ENCODE measurements at regions not wholly inside any gene's neighbourhood (a gene's known extent, or its start where the extent isn't known, plus 50 kb on each side); places are given as distances from the start of the nearest gene placed in this dataset.
A peak's percentile ranks its signal among the peaks of the same experiment; 100 is the strongest.
"Not testable (repeated sequence)": the region's sequence is repeated elsewhere in the genome, so short reads cannot be mapped to it uniquely, and the experiment has no call there.

GRCh38 chr6:97456070-97456469 is 173.1 kb upstream of the MMS22L start:
- DNase-seq (ENCODE audit: low read depth), result no peak

- DNase-seq (ENCODE audit: low read depth), result no peak
Measured at GRCh38 chr6:97459535-97459934, 176.5 kb upstream of the MMS22L start.

GRCh38 chr6:97459986-97460385 is 177.0 kb upstream of the MMS22L start:
- DNase-seq (ENCODE audit: low read depth), result no peak

GRCh38 chr6:97460394-97461080 is 177.5 kb upstream of the MMS22L start:
- no peak for DNase-seq (ENCODE audit: low read depth)

DNA sequence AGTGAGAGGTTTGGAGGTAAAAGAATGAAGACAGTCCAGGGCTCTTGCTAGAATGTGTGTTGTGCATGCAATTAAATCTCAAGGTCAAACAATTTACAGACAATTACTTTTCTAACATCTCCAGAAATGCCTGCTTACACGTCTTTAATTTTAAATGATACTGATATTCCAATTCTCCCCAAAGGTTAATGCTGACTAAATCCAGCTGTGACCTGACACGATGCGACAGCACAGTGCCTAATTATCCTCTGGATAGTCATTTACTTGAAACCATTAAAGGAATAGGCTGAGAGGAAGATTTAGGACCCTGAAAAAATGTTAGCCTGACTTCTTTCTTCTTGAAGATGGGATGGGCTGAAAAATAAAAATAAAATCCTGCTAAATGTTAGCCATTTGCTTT is 178.2 kb upstream of the MMS22L start:
- no peak for DNase-seq (ENCODE audit: low read depth)

- no peak for DNase-seq (ENCODE audit: low read depth)
Measured at GRCh38 chr6:97462031-97462430, 179.0 kb upstream of the MMS22L start.

DNA sequence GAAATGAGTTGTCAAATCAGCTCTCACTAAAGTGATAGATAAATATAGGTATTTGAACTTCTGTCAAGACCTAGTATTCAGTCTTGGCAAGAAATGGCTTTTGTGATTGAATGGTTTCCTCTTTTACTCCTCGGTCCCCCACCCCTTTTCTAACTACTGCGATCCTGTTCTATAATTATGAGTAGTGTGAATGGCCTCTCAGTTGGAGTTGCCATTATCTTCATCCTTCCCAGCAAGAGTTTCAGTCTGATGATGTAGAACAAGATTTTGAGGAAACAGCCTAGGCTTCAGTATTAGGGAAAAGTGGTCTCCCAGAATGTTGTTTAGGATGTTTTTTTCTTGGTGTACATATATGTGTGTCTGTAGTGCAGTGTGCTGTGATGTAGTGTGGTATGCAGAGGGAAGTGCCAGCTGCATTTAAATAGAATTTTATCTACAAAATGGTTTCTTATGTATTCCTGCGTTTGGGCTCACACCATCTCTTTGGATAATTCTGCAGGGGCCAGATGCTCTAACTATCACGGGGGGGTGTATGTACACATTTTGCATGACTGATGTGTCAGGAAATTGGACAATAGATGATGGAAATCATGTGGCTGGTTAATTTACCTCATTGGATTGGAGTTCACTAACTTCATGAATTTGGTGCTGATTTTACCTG is 180.1 kb upstream of the MMS22L start:
- no peak for DNase-seq (ENCODE audit: low read depth)

DNA sequence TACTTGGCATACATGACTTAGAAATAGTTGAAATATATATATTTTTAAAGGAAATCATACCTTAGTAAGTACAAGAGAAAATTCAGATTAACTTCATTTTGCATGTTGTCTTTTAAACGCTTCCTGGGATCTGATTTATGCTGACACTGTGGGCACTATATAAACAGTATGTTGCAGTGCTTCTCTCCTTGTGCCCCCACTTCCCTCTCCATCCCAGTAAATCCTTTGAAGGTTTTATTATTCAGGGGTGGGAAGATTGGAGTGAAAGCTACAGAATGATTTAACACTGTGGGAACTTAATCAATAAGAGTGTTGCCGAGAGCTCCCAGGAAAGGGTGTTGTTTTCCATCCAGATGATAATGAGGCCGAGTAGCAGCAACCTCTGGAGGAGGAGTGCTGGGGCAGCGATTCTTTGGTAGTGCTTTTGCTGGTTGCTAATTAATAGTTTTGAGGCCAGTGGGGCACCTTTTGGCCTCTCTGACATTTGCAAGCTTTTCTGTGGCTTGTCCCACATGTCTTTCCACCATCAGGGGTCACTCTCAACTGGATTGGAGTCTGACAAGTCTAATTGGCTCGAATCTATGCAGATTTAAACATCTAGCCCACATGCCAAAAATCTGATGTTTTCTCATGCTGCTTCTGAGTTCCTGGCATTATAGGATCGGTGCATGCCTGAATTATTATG is 183.0 kb upstream of the MMS22L start:
- no peak for DNase-seq (ENCODE audit: low read depth)

GRCh38 chr6:97468981-97469380 is 186.0 kb upstream of the MMS22L start:
- DNase-seq (ENCODE audit: low read depth), result no peak

DNA sequence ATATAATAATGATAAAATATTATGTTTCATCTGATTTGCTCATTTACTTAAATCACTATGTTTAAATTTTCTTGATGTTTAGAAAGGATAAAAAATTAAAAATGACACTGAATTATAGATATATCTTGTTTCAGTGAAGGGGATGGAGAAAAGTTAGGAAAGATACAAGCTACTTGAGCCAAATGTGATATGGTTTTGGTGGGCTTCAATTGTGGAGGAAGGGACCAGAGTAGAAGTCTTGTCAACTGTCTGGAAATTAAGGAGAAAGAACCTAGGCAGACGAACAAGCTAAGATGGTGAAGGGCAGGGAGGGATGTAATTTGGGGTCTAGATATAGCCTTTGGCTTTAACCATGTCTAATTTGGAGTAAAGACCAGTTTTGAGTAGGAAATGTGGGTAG is 186.4 kb upstream of the MMS22L start:
- DNase-seq (ENCODE audit: low read depth), result no peak

DNA sequence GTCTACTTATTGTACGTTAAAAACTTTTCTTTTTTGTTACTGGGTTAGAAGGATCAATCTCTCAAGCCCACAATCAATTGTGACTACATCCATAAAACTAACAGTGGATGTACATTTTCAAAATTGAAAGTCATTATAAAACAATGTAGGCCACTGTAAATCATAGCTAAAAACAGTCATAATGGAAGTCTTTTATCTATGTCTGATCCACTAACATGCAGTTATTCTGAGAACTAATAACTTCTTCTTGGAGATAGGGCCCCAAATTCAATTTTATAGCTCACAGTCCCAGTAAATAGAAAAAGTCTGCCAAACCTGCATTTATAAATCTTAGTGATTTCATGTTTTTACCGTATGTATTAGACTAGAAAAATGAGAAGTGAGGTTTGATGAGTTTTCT is 187.3 kb upstream of the MMS22L start:
- DNase-seq (ENCODE audit: low read depth), result no peak

GRCh38 chr6:97473979-97474378 is 191.0 kb upstream of the MMS22L start:
- DNase-seq (ENCODE audit: low read depth), result no peak

DNA sequence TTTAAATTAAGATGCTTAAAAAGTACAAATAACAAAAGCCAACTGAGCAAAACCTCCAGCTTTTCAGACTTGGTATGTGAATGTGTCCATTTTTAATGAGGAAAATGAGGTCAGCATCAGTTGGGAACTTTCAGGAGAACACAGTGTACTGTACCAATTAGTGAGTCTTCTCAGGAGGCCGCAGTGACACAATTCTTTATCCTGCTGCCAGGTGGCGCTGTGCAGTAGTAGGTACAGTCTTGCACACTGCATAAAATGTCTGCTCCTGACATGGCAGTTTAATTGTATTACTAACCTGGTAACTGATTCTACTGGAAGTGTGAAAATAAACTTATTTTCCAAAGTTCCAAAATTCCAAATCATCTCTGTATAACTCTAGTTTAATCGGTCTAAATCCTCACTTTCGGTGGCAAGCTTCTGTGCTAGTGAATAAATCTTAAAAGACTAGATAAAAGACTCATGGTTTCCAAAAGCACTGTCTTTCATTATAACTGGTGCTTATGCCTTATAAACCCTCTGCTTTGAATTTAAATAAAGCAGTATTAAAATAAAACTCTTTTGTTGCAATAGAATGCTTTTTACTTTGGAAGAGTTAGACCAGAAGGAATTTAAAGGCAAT is 214.8 kb upstream of the MMS22L start:
- DNase-seq (ENCODE audit: low read depth), result peak; percentile 24

- DNase-seq (ENCODE audit: low read depth), result no peak
Measured at GRCh38 chr6:97501853-97502252, 218.8 kb upstream of the MMS22L start.

DNA sequence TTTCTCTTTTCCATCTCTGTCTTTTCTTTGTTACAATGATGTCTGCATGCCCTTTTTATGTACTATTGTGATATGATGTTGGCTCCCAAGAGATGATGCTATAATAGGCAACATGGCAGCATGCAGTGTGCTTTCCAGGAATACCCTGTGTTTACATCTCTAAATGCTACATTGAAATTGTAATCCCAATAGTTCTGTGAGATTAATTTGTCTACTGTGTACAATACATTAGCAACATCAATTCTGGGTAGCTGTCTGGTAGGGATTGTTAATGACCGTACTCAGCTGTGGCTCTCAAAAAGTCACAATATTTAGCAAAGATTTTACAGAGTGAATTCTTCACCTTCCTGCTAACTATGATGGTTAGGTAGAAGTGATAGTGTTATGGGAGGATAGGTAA is 225.6 kb upstream of the MMS22L start:
- DNase-seq (ENCODE audit: low read depth), result no peak

DNA sequence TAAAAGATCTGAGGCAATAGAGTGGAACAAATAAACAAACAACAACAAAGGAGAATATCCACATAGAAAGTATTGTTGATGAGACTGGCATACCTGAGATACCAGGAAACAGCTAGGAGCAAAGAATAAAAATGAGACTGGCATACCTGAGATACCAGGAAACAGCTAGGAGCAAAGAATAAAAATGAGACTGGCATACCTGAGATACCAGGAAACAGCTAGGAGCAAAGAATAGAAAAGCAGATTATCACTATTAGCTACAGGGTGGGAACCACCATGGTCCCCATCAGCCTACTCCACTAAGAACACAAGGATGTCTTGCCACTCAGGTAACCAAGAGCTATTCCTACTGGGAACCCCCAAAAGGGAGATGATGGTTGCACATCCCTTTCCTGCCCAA is 230.2 kb upstream of the MMS22L start:
- DNase-seq (ENCODE audit: low read depth), result not testable (repeated sequence)

GRCh38 chr6:97524811-97525210 is 241.8 kb upstream of the MMS22L start:
- no peak for DNase-seq (ENCODE audit: low read depth)

GRCh38 chr6:97535800-97536199 is 252.8 kb upstream of the MMS22L start:
- no peak for DNase-seq (ENCODE audit: low read depth)

DNA sequence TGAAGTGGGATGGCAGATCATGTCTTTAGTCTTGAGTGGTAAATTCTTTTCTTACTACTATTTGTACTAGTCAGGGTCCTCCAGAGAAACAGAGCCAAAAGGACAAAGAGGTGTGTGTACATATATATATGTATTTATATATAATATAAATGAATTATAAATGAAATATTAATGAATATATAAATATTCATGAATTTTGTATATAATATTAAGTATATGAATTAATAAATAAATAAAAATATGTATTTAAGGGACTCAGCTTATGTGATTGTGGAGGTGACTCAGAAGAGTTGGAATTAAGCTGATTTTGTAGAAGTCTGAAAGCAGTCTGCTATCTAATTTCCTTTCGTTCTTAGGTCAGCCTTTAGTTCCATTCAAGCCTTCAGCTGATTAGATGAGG is 265.3 kb upstream of the MMS22L start:
- no peak for DNase-seq (ENCODE audit: low read depth)

DNA sequence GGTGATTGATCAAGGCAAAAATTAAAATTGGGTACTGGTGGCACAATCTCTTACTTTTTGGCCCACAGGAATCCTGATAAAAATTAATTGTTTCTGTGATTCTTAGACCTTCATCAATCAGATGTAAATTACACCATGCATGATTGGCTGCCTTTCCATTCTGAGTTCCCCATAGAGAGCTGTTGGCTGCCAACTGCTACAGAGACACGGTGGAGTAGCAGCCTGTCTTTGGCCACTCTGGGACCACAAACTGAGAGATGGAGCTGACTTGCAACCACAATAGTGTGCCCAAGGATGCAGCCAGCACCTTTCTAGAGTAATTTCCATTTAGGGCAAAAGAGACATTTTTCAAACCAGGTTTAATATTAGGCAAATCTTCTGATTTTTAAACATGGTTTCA is 274.3 kb upstream of the MMS22L start:
- DNase-seq (ENCODE audit: low read depth), result no peak

DNA sequence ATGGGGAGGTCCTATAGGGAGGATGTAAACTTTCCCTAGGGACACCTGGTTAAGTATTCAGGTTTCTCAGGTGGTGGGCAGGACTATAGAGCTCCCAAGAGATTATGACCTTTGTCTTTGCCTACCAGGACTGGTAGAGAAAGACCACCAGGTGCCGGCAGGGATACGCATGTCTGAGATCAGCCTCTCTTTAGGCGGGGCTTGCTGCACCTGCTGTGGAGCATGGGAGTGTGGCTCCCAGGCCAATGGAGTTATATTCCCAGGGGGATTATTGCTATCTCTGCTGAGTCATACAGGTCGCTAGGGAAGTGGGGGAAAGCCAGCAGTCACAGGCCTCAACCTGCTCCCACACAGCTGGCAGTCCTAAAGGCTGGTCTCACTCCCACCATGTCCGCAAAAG is 280.5 kb upstream of the MMS22L start:
- DNase-seq (ENCODE audit: low read depth), result no peak

GRCh38 chr6:97572943-97573342 is 289.9 kb upstream of the MMS22L start:
- DNase-seq (ENCODE audit: low read depth), result no peak

GRCh38 chr6:97586344-97586743 is 303.3 kb upstream of the MMS22L start:
- DNase-seq (ENCODE audit: low read depth), result no peak
